ENCODE measurements at regions not wholly inside any gene's neighbourhood (a gene's known extent, or its start where the extent isn't known, plus 50 kb on each side); places are given as distances from the start of the nearest gene placed in this dataset.
A peak's percentile ranks its signal among the peaks of the same experiment; 100 is the strongest.

- CTCF ChIA-PET (ENCODE audit: partially characterized antibody): interaction anchor here (1.4 kb wide), 1 partner anchor 65 kb away, joined by 3 read pairs; no protein-coding TSS in a partner anchor
- Histone ChIP-seq H3K4me1 (ENCODE audit: insufficient read depth, low read length) (no peaks in the 10 kb centered on the region), H3K4me3 (ENCODE audit: low read length in 2 of 2) (no peak overlapping the region), H3K27me3 (ENCODE audit: insufficient read depth, low read length) (no peaks in the 10 kb centered on the region), H3K9me3 (ENCODE audit: control insufficient read depth in 1 of 2, low read length in 2 of 2) (no peaks in the 10 kb centered on the region), H3K36me3 (ENCODE audit: insufficient read depth, low read length) (no peaks in the 10 kb centered on the region), H3K27ac (ENCODE audit: low read depth, low read length) (no peak overlapping the region)
- intact Hi-C loops (cut with micrococcal nuclease): no loop called here
- no peaks in the 10 kb centered on the region for H3K4me1 Mint-ChIP-seq
- no peak for DNase-seq
- peaks cover 0 to 2% of the 10 kb centered on the region in 2 donors for H3K27me3 Mint-ChIP-seq
- H3K9me3 Mint-ChIP-seq: no peaks in the 10 kb centered on the region
- H3K27ac Mint-ChIP-seq: no peak overlapping the region
- no peak overlapping the region for H3K4me3 Mint-ChIP-seq
- no peaks in the 10 kb centered on the region for H3K36me3 Mint-ChIP-seq
- POLR2A ChIA-PET (ENCODE audit: partially characterized antibody): no interaction called here
Measured at GRCh38 chr20:17833036-17833674, 133.4 kb downstream of the BANF2 start.

- ChIA-PET POLR2A (ENCODE audit: partially characterized antibody) (no interaction called here), CTCF (ENCODE audit: partially characterized antibody) (interaction anchor here (1.4 kb wide), 1 partner anchor 65 kb away, joined by 3 read pairs; no protein-coding TSS in a partner anchor)
- Mint-ChIP-seq H3K9me3 (no peaks in the 10 kb centered on the region), H3K4me1 (no peaks in the 10 kb centered on the region), H3K36me3 (no peaks in the 10 kb centered on the region), H3K4me3 (no peak overlapping the region), H3K27me3 (no peaks in the 10 kb centered on the region), H3K27ac (no peak overlapping the region)
- Histone ChIP-seq H3K27ac (ENCODE audit: low read depth, low read length) (no peak overlapping the region), H3K4me3 (ENCODE audit: low read length in 2 of 2) (no peak overlapping the region), H3K27me3 (ENCODE audit: insufficient read depth, low read length) (no peaks in the 10 kb centered on the region), H3K9me3 (ENCODE audit: control insufficient read depth in 1 of 2, low read length in 2 of 2) (no peaks in the 10 kb centered on the region), H3K36me3 (ENCODE audit: insufficient read depth, low read length) (no peaks in the 10 kb centered on the region), H3K4me1 (ENCODE audit: insufficient read depth, low read length) (no peaks in the 10 kb centered on the region)
- no peak for DNase-seq
- intact Hi-C loops (cut with micrococcal nuclease): no loop called here
Measured at GRCh38 chr20:17832236-17832915, 132.6 kb downstream of the BANF2 start.

- Histone ChIP-seq H3K27ac (ENCODE audit: low read depth, low read length) (no peak overlapping the region), H3K4me1 (ENCODE audit: insufficient read depth, low read length) (no peaks in the 10 kb centered on the region), H3K4me3 (ENCODE audit: low read length in 2 of 2) (no peak overlapping the region), H3K36me3 (ENCODE audit: insufficient read depth, low read length) (no peaks in the 10 kb centered on the region), H3K27me3 (ENCODE audit: insufficient read depth, low read length) (no peaks in the 10 kb centered on the region), H3K9me3 (ENCODE audit: control insufficient read depth in 1 of 2, low read length in 2 of 2) (no peaks in the 10 kb centered on the region)
- H3K4me3 Mint-ChIP-seq: no peak overlapping the region
- no peak for DNase-seq
- peaks cover 0 to 1% of the 10 kb centered on the region in 2 donors for H3K27me3 Mint-ChIP-seq
- no peaks in the 10 kb centered on the region for H3K9me3 Mint-ChIP-seq
- H3K36me3 Mint-ChIP-seq: no peaks in the 10 kb centered on the region
- peaks cover 0 to 1% (median 0%) of the 10 kb centered on the region in 4 donors for H3K4me1 Mint-ChIP-seq
- ChIA-PET CTCF (ENCODE audit: partially characterized antibody) (no interaction called here), POLR2A (ENCODE audit: partially characterized antibody) (no interaction called here)
- H3K27ac Mint-ChIP-seq: no peak overlapping the region
- intact Hi-C loops (cut with micrococcal nuclease): no loop called here
Measured at GRCh38 chr20:17828598-17829144, 128.9 kb downstream of the BANF2 start.

- ChIA-PET POLR2A (ENCODE audit: partially characterized antibody) (no interaction called here), CTCF (ENCODE audit: partially characterized antibody) (no interaction called here)
- Histone ChIP-seq H3K4me3 (ENCODE audit: low read length in 2 of 2) (no peak overlapping the region), H3K36me3 (ENCODE audit: insufficient read depth, low read length) (no peaks in the 10 kb centered on the region), H3K4me1 (ENCODE audit: insufficient read depth, low read length) (no peaks in the 10 kb centered on the region), H3K9me3 (ENCODE audit: control insufficient read depth in 1 of 2, low read length in 2 of 2) (no peaks in the 10 kb centered on the region), H3K27me3 (ENCODE audit: insufficient read depth, low read length) (no peaks in the 10 kb centered on the region), H3K27ac (ENCODE audit: low read depth, low read length) (no peak overlapping the region)
- intact Hi-C loops (cut with micrococcal nuclease): no loop called here
- Mint-ChIP-seq H3K4me3 (no peak overlapping the region), H3K36me3 (no peaks in the 10 kb centered on the region), H3K9me3 (no peaks in the 10 kb centered on the region), H3K27ac (peak overlapping the region in 1 of 7 donors; percentile 60), H3K4me1 (peaks cover 0 to 1% (median 0%) of the 10 kb centered on the region in 4 donors), H3K27me3 (peaks cover 0 to 1% of the 10 kb centered on the region in 2 donors)
- DNase-seq: no peak
Measured at GRCh38 chr20:17827759-17828559, 128.2 kb downstream of the BANF2 start.

GRCh38 chr20:17827079-17827478 lies 127.3 kb downstream of the BANF2 start:
- Mint-ChIP-seq H3K9me3 (no peaks in the 10 kb centered on the region), H3K27ac (no peak overlapping the region), H3K27me3 (peaks cover 0 to 1% of the 10 kb centered on the region in 2 donors), H3K36me3 (no peaks in the 10 kb centered on the region), H3K4me3 (no peak overlapping the region), H3K4me1 (peaks cover 0 to 1% (median 0%) of the 10 kb centered on the region in 4 donors)
- Histone ChIP-seq H3K4me3 (ENCODE audit: low read length in 2 of 2) (no peak overlapping the region), H3K4me1 (ENCODE audit: insufficient read depth, low read length) (no peaks in the 10 kb centered on the region), H3K27me3 (ENCODE audit: insufficient read depth, low read length) (no peaks in the 10 kb centered on the region), H3K27ac (ENCODE audit: low read depth, low read length) (no peak overlapping the region), H3K36me3 (ENCODE audit: insufficient read depth, low read length) (no peaks in the 10 kb centered on the region), H3K9me3 (ENCODE audit: control insufficient read depth in 1 of 2, low read length in 2 of 2) (no peaks in the 10 kb centered on the region)
- intact Hi-C loops (cut with micrococcal nuclease): no loop called here
- CTCF ChIA-PET (ENCODE audit: partially characterized antibody): no interaction called here
- DNase-seq: no peak
- POLR2A ChIA-PET (ENCODE audit: partially characterized antibody): no interaction called here

GRCh38 chr20:17825960-17826843 lies 126.4 kb downstream of the BANF2 start:
- CTCF ChIA-PET (ENCODE audit: partially characterized antibody): no interaction called here
- Histone ChIP-seq H3K9me3 (ENCODE audit: control insufficient read depth in 1 of 2, low read length in 2 of 2) (no peaks in the 10 kb centered on the region), H3K36me3 (ENCODE audit: insufficient read depth, low read length) (no peaks in the 10 kb centered on the region), H3K27me3 (ENCODE audit: insufficient read depth, low read length) (no peaks in the 10 kb centered on the region), H3K4me1 (ENCODE audit: insufficient read depth, low read length) (no peaks in the 10 kb centered on the region), H3K27ac (ENCODE audit: low read depth, low read length) (no peak overlapping the region), H3K4me3 (ENCODE audit: low read length in 2 of 2) (no peak overlapping the region)
- Mint-ChIP-seq H3K4me3 (no peak overlapping the region), H3K27me3 (peaks cover 0 to 1% of the 10 kb centered on the region in 2 donors), H3K4me1 (peaks cover 0 to 1% (median 0%) of the 10 kb centered on the region in 4 donors), H3K9me3 (no peaks in the 10 kb centered on the region), H3K27ac (no peak overlapping the region), H3K36me3 (no peaks in the 10 kb centered on the region)
- DNase-seq: no peak
- intact Hi-C loops (cut with micrococcal nuclease): no loop called here
- POLR2A ChIA-PET (ENCODE audit: partially characterized antibody): no interaction called here

All from CD4-positive, alpha-beta memory T cell (primary cell).